Liver (tissue), 2 donors: ENCODE measurements at regions not wholly inside any gene's neighbourhood (a gene's known extent, or its start where the extent isn't known, plus 50 kb on each side); places are given as distances from the start of the nearest gene placed in this dataset.

Experiments used
- CTCF ChIP-seq: fragments of 150-350 bp; IDR thresholded peaks from 2 replicates; pipeline ENCODE4 v1.5.1; 2017; ENCODE audit warnings: improper control_type of control experiment, low read depth, low read length; ENCODE audit not compliant: missing input control
- REST ChIP-seq: IDR thresholded peaks from 2 replicates; pipeline ENCODE4 v1.6.1; 2016; ENCODE audit warnings: antibody characterized with exemption, mild to moderate bottlenecking
- donor health status: healthy.

- TF ChIP-seq REST (no peak), CTCF (no peak)
Measured at GRCh38 chr12:77761286-77761685, 69.4 kb upstream of the NAV3 start.
